B cell (primary cell): ENCODE measurements at regions not wholly inside any gene's neighbourhood (a gene's known extent, or its start where the extent isn't known, plus 50 kb on each side); places are given as distances from the start of the nearest gene placed in this dataset.

ENCODE experiments used
- CTCF ChIP-seq: fragments of 200-600 bp; IDR thresholded peaks from one replicate; pipeline ENCODE4 v1.8.0; 2022; ENCODE audit warnings: antibody characterized with exemption, mild to moderate bottlenecking
- EZH2 ChIP-seq: IDR thresholded peaks from 2 replicates; pipeline ENCODE4 v1.6.1; 2012; ENCODE audit warnings: borderline replicate concordance, low read depth, mild to moderate bottlenecking, moderate library complexity, low read length; ENCODE audit not compliant: insufficient read depth, poor library complexity, severe bottlenecking

GRCh38 chr14:38120109-38120508, 87.6 kb upstream of the SSTR1 start:
- TF ChIP-seq CTCF (no peak), EZH2 (no peak)
